ENCODE measurements at regions not wholly inside any gene's neighbourhood (a gene's known extent, or its start where the extent isn't known, plus 50 kb on each side); places are given as distances from the start of the nearest gene placed in this dataset.

DNA sequence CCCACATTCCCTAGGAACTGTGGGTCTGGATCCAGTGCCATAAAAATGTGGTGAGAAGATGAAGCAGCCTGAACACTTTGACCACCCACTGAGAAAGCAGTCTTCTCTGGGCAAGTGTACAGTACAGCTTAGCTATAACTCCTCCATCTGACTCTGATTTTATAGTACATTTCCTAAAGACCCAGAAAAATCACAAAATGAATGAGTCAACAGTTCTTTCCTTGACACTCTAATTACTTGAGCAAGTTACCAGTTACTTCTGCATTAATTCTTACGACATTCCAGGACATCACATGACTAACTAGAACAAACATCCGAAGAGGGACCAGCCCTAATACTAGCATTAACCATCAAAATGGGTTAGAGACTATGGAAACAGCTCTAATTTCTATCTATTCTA is 148.1 kb upstream of the PEX5L start:
- H3K27ac ChIP-seq (ENCODE audit: low read depth) = no peak overlapping the region
- no peaks in the 10 kb centered on the region for H3K36me3 ChIP-seq (ENCODE audit: insufficient read depth)
- ATAC-seq (no peak), DNase-seq (ENCODE audit: low spot score) (no peak)
- no peak overlapping the region for H2AFZ ChIP-seq
- Mint-ChIP-seq H3K9me3 (no peaks in the 10 kb centered on the region), H3K27me3 (ENCODE audit: insufficient read depth, low read depth, poor library complexity) (peaks cover 2% of the 10 kb centered on the region), H3K4me3 (no peak overlapping the region), H3K36me3 (ENCODE audit: low read depth) (no peaks in the 10 kb centered on the region), H3K27ac (no peak overlapping the region), H3K4me1 (peaks cover 11% of the 10 kb centered on the region)
- H3K4me2 ChIP-seq = no peak overlapping the region
- peaks cover 14% of the 10 kb centered on the region for H3K4me1 ChIP-seq (ENCODE audit: insufficient read depth)
- 0 out of 2 replicates have a peak, but pooled peaks cover 6% of the 10 kb centered on the region for H3K9me2 ChIP-seq (ENCODE audit: insufficient read depth)
- H3K27me3 ChIP-seq (ENCODE audit: insufficient read depth) = no peaks in the 10 kb centered on the region
- H3F3A ChIP-seq (replicated peaks; ENCODE audit: low read depth) = no peaks in the 10 kb centered on the region
- TF ChIP-seq JUNB (IDR thresholded peaks at IDR 0.05; ENCODE audit: unreplicated experiment) = no peak
- no peaks in the 10 kb centered on the region for H3K79me2 ChIP-seq (replicated peaks; ENCODE audit: insufficient read depth)
- H3K4me3 ChIP-seq = no peak overlapping the region
- no peaks in the 10 kb centered on the region for H4K20me1 ChIP-seq (replicated peaks; ENCODE audit: insufficient read depth)

DNA sequence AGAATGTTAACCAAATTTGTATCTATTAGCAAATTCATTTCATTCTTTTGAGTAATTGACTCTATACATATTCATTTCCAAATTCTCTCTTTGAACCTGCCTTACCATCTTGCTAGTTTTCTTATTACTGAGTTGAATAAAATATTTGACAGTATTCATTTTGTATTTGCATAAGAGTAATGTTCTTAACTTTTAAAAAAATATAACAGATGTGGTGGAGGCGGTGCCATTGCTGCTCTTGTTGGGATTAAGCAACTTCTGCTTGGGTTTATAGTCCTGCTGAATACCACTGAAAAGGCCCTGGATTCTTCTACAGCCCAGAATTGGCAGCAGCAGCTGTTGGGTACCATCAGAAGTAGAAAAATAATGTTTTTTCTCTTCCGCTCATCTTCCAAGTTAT is 148.9 kb upstream of the PEX5L start:
- Mint-ChIP-seq H3K36me3 (ENCODE audit: low read depth) (no peaks in the 10 kb centered on the region), H3K9me3 (no peaks in the 10 kb centered on the region), H3K27me3 (ENCODE audit: insufficient read depth, low read depth, poor library complexity) (no peaks in the 10 kb centered on the region), H3K4me3 (no peak overlapping the region), H3K27ac (no peak overlapping the region), H3K4me1 (peaks cover 3% of the 10 kb centered on the region)
- Histone ChIP-seq H3K4me3 (no peak overlapping the region), H2AFZ (no peak overlapping the region), H4K20me1 (replicated peaks; ENCODE audit: insufficient read depth) (no peaks in the 10 kb centered on the region), H3K79me2 (replicated peaks; ENCODE audit: insufficient read depth) (no peaks in the 10 kb centered on the region), H3K27ac (ENCODE audit: low read depth) (no peak overlapping the region), H3F3A (replicated peaks; ENCODE audit: low read depth) (no peaks in the 10 kb centered on the region), H3K27me3 (ENCODE audit: insufficient read depth) (no peaks in the 10 kb centered on the region), H3K9me2 (ENCODE audit: insufficient read depth) (no peaks in the 10 kb centered on the region), H3K4me1 (ENCODE audit: insufficient read depth) (peaks cover 6% of the 10 kb centered on the region; the same call in 1 of the 2 replicates), H3K4me2 (no peak overlapping the region), H3K36me3 (ENCODE audit: insufficient read depth) (no peaks in the 10 kb centered on the region)
- no peak for DNase-seq (ENCODE audit: low spot score)
- ATAC-seq = no peak
- TF ChIP-seq, protein P1, sequence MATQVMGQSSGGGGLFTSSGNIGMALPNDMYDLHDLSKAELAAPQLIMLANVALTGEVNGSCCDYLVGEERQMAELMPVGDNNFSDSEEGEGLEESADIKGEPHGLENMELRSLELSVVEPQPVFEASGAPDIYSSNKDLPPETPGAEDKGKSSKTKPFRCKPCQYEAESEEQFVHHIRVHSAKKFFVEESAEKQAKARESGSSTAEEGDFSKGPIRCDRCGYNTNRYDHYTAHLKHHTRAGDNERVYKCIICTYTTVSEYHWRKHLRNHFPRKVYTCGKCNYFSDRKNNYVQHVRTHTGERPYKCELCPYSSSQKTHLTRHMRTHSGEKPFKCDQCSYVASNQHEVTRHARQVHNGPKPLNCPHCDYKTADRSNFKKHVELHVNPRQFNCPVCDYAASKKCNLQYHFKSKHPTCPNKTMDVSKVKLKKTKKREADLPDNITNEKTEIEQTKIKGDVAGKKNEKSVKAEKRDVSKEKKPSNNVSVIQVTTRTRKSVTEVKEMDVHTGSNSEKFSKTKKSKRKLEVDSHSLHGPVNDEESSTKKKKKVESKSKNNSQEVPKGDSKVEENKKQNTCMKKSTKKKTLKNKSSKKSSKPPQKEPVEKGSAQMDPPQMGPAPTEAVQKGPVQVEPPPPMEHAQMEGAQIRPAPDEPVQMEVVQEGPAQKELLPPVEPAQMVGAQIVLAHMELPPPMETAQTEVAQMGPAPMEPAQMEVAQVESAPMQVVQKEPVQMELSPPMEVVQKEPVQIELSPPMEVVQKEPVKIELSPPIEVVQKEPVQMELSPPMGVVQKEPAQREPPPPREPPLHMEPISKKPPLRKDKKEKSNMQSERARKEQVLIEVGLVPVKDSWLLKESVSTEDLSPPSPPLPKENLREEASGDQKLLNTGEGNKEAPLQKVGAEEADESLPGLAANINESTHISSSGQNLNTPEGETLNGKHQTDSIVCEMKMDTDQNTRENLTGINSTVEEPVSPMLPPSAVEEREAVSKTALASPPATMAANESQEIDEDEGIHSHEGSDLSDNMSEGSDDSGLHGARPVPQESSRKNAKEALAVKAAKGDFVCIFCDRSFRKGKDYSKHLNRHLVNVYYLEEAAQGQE (IDR thresholded peaks at IDR 0.05; ENCODE audit: unreplicated experiment) = no peak
- TF ChIP-seq NANOG (IDR thresholded peaks at IDR 0.05; ENCODE audit: borderline replicate concordance) (no peak), EZH2 (IDR thresholded peaks at IDR 0.05; ENCODE audit: low read depth, unreplicated experiment) (no peak), ZNF114 (CRISPR knock-in tag; IDR thresholded peaks at IDR 0.05) (no peak), CREB1 (CRISPR knock-in tag; IDR thresholded peaks at IDR 0.05; ENCODE audit: low read depth) (no peak)
- TF ChIP-seq, protein P2, sequence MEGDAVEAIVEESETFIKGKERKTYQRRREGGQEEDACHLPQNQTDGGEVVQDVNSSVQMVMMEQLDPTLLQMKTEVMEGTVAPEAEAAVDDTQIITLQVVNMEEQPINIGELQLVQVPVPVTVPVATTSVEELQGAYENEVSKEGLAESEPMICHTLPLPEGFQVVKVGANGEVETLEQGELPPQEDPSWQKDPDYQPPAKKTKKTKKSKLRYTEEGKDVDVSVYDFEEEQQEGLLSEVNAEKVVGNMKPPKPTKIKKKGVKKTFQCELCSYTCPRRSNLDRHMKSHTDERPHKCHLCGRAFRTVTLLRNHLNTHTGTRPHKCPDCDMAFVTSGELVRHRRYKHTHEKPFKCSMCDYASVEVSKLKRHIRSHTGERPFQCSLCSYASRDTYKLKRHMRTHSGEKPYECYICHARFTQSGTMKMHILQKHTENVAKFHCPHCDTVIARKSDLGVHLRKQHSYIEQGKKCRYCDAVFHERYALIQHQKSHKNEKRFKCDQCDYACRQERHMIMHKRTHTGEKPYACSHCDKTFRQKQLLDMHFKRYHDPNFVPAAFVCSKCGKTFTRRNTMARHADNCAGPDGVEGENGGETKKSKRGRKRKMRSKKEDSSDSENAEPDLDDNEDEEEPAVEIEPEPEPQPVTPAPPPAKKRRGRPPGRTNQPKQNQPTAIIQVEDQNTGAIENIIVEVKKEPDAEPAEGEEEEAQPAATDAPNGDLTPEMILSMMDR (conservative IDR thresholded peaks at IDR 0.05; ENCODE audit: low read depth in 2 of 2) = no peak
- TF ChIP-seq, protein P3, sequence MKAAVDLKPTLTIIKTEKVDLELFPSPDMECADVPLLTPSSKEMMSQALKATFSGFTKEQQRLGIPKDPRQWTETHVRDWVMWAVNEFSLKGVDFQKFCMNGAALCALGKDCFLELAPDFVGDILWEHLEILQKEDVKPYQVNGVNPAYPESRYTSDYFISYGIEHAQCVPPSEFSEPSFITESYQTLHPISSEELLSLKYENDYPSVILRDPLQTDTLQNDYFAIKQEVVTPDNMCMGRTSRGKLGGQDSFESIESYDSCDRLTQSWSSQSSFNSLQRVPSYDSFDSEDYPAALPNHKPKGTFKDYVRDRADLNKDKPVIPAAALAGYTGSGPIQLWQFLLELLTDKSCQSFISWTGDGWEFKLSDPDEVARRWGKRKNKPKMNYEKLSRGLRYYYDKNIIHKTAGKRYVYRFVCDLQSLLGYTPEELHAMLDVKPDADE (IDR thresholded peaks at IDR 0.05) = no peak

Measured in GM23338 (cell line).